NCI-H526 treated with DMSO at 0.1 percent for 48 hours (cell line): ENCODE measurements at regions not wholly inside any gene's neighbourhood (a gene's known extent, or its start where the extent isn't known, plus 50 kb on each side); places are given as distances from the start of the nearest gene placed in this dataset.
"Not testable (repeated sequence)": the region's sequence is repeated elsewhere in the genome, so short reads cannot be mapped to it uniquely, and the experiment has no call there.

ENCODE experiments used
- DNase-seq: peaks from one replicate; lab custom pipeline; 2025; lab: John Stamatoyannopoulos, UW

- DNase-seq, result no peak
Observed at GRCh38 chr2:118464546-118465265, 376.4 kb downstream of the INSIG2 start.

DNA sequence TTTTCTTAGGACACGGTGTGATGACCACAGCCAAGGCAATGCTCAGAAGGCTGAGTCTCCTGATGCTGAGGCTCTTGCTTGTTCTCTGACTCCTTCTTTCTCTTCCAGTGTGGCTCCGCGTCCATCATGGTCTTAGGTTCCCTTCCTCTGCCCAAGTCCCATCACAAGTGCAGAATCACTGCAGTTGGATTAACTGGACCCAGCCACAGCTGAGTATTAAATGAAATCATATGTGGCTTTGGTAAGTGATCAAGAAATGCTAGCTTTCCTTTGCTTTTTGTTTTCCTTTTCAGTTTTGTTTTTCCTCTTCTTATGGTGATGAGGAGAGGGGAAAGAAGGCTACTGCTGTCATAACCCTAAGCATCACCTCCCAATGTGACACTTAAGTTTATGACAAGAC lies 375.8 kb downstream of the INSIG2 start:
- DNase-seq, result no peak

- DNase-seq, result no peak
Observed at GRCh38 chr2:118460425-118460824, 372.2 kb downstream of the INSIG2 start.

DNA sequence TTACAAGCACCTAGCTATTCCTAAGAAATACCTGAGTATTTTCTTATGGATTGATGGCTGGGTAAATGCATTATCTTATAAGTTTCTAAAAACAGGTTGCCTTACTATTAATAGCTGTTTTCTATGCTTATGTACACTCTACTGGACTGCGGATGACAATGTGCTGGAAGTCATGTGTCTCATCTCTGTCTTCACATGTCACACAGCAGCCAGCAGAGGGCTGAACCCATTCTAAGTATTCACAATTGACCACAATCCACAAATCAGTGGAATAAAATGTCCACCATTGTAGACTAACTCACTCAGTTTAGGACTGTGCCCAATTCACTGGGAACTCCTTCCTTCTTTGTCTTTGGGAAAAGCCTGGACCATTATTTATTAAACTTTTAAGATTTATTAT lies 371.2 kb downstream of the INSIG2 start:
- no peak for DNase-seq

GRCh38 chr2:118457951-118458350 lies 369.7 kb downstream of the INSIG2 start:
- no peak for DNase-seq

DNA sequence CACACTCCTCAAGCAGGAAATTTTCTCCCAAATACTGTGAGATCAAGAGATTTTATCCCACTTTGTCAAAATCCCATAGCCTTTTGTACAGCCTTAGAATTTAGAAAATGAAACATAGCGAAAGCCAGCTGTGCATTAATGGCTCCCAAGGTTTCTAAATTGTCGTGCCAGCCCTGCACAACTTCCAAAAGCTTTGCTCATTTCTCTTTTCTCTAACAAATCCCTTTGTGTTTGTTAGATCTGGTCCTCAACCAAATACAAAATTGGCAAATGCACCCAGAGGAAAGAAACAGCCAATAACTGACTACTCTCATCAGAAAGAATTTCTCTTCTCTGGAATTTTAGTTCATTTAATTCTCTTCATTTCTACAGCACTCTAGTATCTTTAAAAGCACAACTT lies 361.1 kb downstream of the INSIG2 start:
- DNase-seq, result no peak

- no peak for DNase-seq
Observed at GRCh38 chr2:118443596-118443995, 355.3 kb downstream of the INSIG2 start.

DNA sequence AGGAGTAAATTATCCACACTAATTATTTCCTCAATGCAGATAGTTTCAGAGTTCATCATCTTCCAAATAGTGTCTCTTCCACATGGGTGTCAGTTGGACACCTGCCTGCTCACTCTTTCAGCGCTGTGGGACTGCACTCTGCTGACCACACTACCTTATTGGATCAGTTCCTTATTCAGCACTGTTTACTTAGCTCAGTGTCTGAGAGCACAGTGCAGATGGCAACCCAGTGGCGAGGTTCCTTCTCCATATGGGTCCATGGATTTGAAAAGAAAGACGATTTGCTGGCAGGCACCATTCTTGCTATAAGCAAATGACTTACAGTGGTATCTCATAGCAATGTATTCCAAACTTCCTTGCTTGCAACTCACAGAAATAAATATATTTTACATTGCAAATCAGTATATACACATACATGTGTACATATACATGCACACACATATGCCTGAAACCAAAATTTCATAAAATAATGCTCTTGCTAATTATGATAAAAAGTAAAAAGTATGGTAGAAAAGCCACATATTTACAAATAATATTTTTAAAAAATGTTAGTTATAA lies 354.8 kb downstream of the INSIG2 start:
- DNase-seq, result peak; percentile 7

GRCh38 chr2:118442046-118442445 lies 353.8 kb downstream of the INSIG2 start:
- DNase-seq, result no peak

DNA sequence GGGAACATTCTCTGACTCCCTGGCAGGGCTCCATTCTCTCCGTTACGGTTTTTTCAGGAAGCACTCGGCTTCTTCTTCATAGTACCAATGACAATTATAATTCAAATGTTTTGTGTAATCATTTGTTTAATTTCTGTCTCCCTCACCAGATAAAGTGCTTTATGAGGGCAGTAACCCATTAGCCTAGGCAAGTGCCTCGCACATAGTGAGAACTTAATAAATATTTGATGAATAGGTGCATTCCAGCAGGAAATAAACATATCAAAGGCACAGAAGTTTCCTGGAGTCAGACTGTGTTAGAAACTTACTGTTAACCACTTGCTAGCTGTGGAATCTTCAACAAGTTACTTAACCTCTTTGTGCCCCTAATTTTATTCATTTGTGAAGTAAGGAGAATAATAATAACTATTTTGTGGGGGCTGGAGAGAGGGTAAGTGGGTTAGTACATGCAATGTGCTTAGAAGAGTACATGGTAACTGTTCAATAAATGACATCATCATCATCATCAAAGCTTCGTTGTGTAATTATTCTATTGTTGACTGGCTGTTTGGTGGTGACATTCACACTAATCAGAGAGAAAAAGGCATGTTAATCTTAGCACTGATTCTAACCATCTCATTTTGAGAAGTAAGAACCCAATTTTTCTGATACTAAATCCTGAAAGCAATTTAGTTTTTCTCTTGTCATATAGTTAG lies 352.3 kb downstream of the INSIG2 start:
- DNase-seq, result no peak

DNA sequence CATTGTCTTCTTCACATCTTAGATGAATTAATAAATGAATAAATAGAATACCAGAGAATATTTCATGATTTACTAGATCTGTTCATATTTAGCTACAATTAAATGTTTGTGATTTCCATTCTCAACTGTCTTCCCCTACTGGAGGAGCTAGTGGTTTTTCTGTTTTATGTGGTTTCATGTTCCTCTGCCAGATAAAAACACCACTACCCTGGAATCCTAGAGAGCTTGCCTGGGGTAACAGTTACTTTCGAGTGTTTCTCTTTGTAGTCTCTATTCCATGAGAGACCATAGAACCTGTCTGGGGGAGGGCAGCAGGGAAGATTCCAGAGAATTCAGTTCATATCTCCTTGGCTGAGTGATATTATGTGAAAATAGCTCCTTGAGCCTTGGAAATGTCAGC lies 349.2 kb downstream of the INSIG2 start:
- no peak for DNase-seq

DNA sequence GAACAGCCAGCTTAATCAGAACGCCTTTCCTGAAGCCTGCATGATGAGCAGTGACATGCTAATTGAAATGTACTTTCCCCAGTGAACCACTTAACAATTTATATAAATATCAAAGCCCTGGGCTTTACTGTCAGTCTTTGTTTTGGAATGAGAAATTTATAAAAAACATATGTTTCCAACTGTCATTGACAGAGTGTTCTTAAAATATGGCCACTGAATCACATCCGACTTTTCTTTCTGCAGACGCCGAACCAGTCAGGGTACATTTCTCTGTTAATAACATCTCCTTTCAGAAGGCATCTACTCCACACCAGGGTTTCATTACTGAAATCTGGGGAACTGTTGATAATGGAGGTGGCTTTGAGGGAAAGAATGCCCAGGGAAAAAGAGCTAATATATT lies 343.7 kb downstream of the INSIG2 start:
- DNase-seq, result no peak

- no peak for DNase-seq
Observed at GRCh38 chr2:118431586-118431985, 343.3 kb downstream of the INSIG2 start.

- DNase-seq, result no peak
Observed at GRCh38 chr2:118431165-118431517, 342.9 kb downstream of the INSIG2 start.

DNA sequence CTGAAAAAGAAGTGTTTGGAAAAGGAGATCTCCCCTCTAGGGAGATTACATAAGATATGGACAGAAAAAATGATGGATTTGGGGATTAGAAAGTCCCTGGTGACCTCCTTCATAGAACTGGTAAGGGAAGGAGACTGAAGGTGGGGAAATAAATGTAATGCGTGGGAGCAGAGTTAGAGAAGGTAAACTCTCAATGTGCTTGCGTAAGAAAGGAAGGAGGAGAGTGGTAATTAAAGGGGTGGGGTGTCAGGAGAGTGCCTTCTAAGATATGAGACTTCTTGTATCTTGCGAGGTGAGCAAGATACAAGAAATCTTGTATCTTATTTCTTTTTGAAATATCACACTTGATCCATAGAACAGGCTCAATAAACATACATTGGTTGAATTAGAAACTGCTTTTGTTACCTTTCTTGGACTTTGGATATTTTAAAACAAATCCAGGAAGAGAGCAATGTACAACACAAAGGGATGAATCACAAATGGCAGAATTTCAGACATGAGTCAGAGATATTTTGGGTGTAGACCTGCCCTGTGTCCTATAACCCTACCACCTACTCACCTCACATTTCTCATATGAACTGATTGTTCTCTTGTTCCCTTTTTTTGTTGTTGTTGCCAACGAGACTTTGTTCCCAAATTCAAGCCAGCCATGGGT lies 342.4 kb downstream of the INSIG2 start:
- DNase-seq, result no peak

- DNase-seq, result no peak
Observed at GRCh38 chr2:118425191-118425590, 336.9 kb downstream of the INSIG2 start.

DNA sequence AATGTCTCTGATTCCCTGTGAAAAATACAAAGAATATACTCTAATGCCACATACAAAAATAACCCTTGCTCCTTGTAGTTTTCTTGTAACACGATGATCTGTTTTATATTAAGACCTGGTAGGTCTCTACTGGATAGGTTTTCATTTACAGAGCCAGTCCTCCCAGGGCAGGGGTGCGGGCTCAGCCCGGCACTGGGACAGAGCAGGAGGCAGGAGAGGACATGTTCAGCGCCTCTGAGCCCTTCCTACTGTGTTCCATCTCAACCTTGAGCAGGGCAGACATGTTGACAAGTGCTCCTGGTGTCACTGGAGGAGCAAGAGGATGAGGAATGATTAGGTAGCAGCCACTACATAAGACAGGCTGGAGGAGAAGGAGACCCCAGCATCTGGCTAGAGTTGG lies 335.5 kb downstream of the INSIG2 start:
- DNase-seq, result no peak

GRCh38 chr2:118421648-118422047 lies 333.4 kb downstream of the INSIG2 start:
- DNase-seq, result no peak

DNA sequence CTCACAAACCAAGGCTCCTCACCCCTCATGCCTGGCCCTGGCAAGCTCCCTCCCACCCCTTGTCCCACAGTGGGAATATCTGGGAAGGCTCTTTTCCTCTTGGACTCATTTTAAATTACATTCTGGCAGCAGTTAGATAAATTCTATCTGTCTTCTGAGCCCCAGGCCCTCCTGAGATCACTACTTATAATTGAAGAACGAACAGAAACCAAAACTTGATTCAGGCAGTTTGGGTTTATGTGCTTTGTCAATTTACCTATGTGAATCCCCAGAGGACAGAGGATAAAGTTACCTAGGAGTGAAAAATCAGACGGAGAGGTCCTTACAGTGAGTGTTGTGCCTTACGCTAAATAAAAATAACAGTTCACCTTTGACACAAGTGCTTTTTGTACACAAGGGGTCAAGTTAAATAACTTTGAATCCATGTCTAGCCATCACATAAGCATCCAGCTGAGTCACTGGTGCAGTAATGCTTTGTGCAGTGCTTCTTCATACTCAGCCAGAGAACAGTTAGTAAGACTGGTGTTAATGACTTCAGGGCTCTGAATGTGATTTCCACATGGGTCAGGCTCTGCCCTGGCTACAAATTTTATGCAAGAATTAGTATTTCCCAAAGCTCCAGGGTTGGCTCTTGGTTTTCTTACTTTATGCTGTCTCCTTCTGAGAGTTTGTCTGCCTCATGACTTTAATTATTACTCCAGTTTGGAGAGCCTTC lies 329.3 kb downstream of the INSIG2 start:
- DNase-seq, result no peak

GRCh38 chr2:118415186-118415585 lies 326.9 kb downstream of the INSIG2 start:
- not testable (repeated sequence) for DNase-seq

DNA sequence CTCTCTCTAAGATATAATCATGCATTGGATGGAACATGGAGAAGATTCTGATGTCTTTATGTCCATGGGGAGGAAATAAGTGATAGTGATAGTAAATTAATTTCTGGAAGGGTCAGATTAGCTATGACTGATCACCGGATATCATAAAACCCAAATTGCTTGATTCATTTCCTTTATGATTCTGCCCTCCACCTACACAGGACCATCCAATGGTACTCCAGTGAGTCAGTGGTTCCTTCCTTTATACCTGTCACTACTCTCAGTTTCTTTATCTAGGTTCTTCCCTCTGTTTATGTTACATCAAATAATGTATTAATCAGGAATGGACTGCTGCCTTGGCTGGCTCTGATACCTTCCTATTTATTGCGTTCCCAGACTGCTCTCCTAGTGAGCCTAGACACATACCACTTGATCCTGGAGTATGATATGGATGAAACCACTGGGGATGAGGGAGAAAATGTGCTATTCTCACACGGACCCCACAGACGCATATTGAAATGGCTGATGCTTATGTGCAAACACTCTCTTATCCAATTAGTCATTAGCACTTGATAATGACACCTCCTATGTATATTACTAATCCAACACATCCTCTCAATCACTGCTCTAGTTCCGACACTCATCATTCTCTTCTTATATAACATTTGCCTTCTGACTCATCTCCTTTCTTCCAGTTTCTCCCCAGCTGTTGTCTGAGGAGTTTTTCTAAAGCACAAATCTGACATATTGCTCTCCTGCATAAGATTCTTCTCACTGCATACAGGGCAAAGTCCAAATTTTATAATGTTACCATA lies 315.6 kb downstream of the INSIG2 start:
- DNase-seq, result no peak

DNA sequence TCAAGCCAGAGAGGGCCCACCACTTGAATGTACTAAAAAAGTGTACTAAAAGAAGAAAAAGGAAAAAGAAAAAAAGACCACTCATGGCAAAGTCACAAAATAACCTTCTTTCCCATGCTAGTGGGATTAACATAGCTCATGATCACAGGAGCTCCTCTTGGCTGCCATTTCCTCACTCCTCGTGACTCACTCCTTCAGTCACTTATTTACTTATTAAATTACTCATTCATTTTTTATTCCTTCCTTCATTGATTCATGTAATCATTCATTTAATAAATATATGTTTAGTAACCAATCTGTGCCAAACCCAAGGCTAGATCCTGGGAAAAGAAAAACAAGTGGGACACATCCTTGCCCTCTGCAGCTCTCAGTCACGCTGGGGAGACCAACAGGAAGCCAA lies 300.5 kb downstream of the INSIG2 start:
- no peak for DNase-seq
